Prostate gland (tissue), 2 donors: ENCODE measurements at regions not wholly inside any gene's neighbourhood (a gene's known extent, or its start where the extent isn't known, plus 50 kb on each side); places are given as distances from the start of the nearest gene placed in this dataset.

ENCODE experiments used
- DNase-seq: peaks from one replicate; pipeline ENCODE4 v3.0.0-alpha.2; 2019; ENCODE audit warnings: low spot score
- H3K27ac ChIP-seq, 2 donors: fragments of 200-600 bp; sonication (generic); 2 replicates each; pipeline ENCODE4 v1.5.1; 2017 to 2019
- H3K27me3 ChIP-seq: fragments of 200-600 bp; sonication (generic); replicated peaks from 2 replicates; pipeline ENCODE4 v1.5.1; 2019; ENCODE audit not compliant: insufficient read depth
- H3K36me3 ChIP-seq, 2 donors: fragments of 200-600 bp; sonication (generic); 1 replicate in 1 of 2; 2 replicates in 1 of 2; pipeline versions ENCODE4 v1.5.1 to v1.8.1; 2017 to 2019
- H3K4me1 ChIP-seq: fragments of 200-600 bp; sonication (generic); replicated peaks from 2 replicates; pipeline ENCODE4 v1.5.1; 2019
- H3K4me3 ChIP-seq, 2 donors: fragments of 200-600 bp; sonication (generic); 2 replicates each; pipeline ENCODE4 v1.5.1; 2017 to 2019
- H3K9me3 ChIP-seq: fragments of 200-600 bp; sonication (generic); 2 replicates; pipeline ENCODE4 v1.5.1; 2017
- POLR2A ChIP-seq: fragments of 450-650 bp; IDR thresholded peaks from one replicate; pipeline ENCODE4 v1.6.1; 2016; ENCODE audit warnings: antibody characterized with exemption, mild to moderate bottlenecking
- POLR2AphosphoS5 ChIP-seq: sonication (generic); formaldehyde crosslinking; IDR thresholded peaks from one replicate; pipeline ENCODE4 v1.6.1; 2017; ENCODE audit warnings: antibody characterized with exemption
- WGBS: methylation state at CpG from one replicate; pipeline ENCODE4 v1.1.5; 2018; 5-methylcytosine and 5-hydroxymethylcytosine counted together
- intact Hi-C: fragments of 100-400 bp; cut with DNase I; formaldehyde crosslinking; loops from one replicate; pipeline ENCODE4 v1.14.2; 2022
- TF ChIP-seq, protein P1 (sequence below), 4 experiments: fragments of 200-600 bp in 2 of 4; fragments of 450-650 bp in 2 of 4; sonication (generic) in 2 of 4; IDR thresholded peaks; 1 replicate in 3 of 4; 2 replicates in 1 of 4; pipeline ENCODE4 v1.5.1; 2016 to 2019; ENCODE audit warnings: antibody characterized with exemption in 4 of 4, mild to moderate bottlenecking in 2 of 4, moderate library complexity in 2 of 4

DNA sequence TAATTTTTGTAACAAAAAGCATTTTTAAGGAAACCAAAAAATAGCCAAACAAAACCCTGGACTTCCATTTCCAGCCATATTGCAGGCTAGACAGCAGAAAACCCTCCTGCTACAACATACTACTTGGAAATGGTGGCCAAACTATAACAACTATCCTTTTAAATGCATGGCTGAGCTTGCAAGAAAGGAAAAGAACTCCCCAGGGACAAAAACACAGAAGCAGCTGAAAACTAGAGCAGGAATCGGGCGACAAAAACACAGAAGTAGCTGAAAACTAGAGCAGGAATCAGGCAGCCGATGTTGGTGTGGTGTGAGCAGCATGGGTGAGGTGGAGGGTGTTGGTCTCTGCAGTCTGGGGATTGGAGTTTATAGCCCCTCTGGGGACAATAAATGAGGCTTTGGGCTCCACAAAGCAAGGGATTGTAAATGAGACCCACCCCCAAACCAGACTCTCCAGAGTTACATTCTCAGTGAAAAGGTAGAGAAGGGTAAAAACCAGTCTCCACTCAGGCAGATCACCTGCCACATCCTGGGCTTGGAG, 95.2 kb downstream of the C9orf50 start:
- no peaks in the 10 kb centered on the region for H3K36me3 ChIP-seq
- DNase-seq, result no peak
- 84% methylated on average over 3 of the region's 3 CpGs for WGBS

DNA sequence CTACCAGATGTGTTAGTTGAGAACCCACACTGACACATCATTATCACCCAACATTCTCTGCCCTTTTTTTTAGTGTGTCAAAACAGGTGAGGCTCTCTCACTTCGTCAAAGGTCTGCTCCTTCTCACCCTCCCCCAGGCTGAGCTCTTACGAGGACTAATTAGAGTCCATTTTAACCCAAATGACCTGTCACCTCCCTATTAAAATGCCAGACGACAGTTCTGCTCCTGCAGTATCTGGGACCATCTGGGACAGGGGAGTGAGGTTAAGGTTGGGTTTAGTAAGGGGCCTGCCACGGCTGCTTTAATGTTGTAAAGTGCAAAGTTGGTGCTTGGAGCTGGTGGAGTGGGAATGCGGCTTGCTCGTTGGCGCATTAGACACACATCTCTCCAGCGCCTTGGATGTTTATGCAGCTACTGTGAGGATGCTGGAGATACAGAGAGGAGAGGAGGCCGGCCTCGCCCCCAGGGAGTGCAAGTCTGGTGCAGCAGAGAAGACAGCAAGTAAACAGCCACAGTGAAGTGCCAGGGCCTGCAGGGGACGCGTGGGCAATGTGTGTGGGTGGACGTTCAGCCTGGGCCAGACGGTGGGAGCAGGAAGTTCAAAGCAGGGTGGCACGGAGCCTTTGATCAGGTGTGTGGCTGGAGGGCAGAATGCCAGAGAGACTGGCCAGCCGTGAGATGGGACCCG, 96.2 kb downstream of the C9orf50 start:
- intact Hi-C loops, result no loop called here
- Histone ChIP-seq H3K27me3 (no peaks in the 10 kb centered on the region), H3K36me3 (no peaks in the 10 kb centered on the region), H3K27ac (no peak overlapping the region), H3K4me1 (no peaks in the 10 kb centered on the region), H3K9me3 (no peaks in the 10 kb centered on the region), H3K4me3 (no peak overlapping the region)
- TF ChIP-seq POLR2AphosphoS5 (no peak), POLR2A (no peak)
- TF ChIP-seq, protein P1, sequence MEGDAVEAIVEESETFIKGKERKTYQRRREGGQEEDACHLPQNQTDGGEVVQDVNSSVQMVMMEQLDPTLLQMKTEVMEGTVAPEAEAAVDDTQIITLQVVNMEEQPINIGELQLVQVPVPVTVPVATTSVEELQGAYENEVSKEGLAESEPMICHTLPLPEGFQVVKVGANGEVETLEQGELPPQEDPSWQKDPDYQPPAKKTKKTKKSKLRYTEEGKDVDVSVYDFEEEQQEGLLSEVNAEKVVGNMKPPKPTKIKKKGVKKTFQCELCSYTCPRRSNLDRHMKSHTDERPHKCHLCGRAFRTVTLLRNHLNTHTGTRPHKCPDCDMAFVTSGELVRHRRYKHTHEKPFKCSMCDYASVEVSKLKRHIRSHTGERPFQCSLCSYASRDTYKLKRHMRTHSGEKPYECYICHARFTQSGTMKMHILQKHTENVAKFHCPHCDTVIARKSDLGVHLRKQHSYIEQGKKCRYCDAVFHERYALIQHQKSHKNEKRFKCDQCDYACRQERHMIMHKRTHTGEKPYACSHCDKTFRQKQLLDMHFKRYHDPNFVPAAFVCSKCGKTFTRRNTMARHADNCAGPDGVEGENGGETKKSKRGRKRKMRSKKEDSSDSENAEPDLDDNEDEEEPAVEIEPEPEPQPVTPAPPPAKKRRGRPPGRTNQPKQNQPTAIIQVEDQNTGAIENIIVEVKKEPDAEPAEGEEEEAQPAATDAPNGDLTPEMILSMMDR (IDR thresholded peaks at IDR 0.05), result no peak
- no peak for DNase-seq
- WGBS, result 59% methylated on average over 17 of the region's 17 CpGs

More for the DNA sequence above, 95.2 kb downstream of the C9orf50 start:
- Histone ChIP-seq H3K4me3 (no peak overlapping the region), H3K9me3 (no peaks in the 10 kb centered on the region), H3K27me3 (no peaks in the 10 kb centered on the region), H3K27ac (no peak overlapping the region), H3K4me1 (no peaks in the 10 kb centered on the region)
- no peak for TF ChIP-seq POLR2A
- TF ChIP-seq POLR2AphosphoS5, result no peak
- TF ChIP-seq, protein P1 (IDR thresholded peaks at IDR 0.05), result no peak
- intact Hi-C loops, result no loop called here

DNA sequence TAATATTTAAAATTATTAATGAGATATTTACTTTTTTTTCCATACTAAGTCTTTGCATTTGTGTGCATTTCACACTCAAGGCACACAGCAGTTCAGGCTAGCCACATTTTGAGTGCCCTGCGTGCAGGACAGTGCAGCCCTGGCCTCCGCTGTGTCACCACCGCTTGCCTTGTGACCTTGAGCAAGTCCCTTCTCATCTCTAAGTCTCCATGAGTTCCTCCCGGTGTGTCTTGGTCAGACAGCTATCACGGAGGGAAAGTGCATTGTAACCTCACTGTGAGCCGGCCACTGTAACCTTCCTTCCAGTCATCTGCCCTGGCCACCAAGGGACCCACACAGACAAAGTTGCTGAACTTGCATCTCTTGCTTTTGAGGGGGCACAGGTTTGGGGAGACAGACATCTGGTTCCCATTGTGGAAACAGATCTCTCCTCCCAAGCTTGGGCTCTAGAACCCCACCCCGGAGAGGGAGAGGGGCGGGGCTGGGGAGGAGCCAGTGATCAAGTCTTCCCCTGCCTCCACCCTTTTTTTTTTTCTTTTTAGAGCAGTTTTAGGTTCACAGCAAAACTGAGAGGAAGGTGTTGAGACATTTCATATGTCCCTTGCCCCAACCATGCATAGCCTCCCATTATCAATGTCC, 96.8 kb downstream of the C9orf50 start:
- intact Hi-C loops, result no loop called here
- H3K27ac ChIP-seq, result no peak overlapping the region

DNA sequence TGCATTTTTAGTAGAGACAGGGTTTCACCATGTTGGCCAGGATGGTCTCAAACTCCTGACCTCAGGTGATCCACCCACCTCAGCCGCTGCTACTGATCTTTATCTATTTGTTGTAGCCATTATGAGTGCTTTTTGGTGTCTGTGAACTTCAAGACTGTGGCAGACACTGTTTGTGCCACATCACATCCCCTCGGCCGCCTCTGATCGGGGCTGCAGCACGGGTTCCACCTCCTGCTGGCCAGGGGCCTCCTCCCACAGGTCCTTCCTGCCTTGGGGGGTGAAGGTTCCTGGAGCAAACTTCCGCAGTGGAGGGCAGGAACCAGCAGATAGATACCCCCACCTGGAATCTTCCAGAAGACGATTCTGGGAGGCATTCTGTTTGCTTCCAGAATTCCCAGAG, 98.5 kb downstream of the C9orf50 start:
- intact Hi-C loops, result no loop called here
- Histone ChIP-seq H3K4me1 (no peaks in the 10 kb centered on the region), H3K4me3 (no peak overlapping the region), H3K27me3 (no peaks in the 10 kb centered on the region), H3K27ac (no peak overlapping the region), H3K36me3 (no peaks in the 10 kb centered on the region), H3K9me3 (no peaks in the 10 kb centered on the region)
- DNase-seq, result no peak
- 78% methylated on average over 7 of the region's 7 CpGs for WGBS
- no peak for TF ChIP-seq POLR2AphosphoS5
- TF ChIP-seq, protein P1 (IDR thresholded peaks at IDR 0.05), result no peak
- no peak for TF ChIP-seq POLR2A

More for the DNA sequence above, 96.8 kb downstream of the C9orf50 start:
- Histone ChIP-seq H3K9me3 (no peaks in the 10 kb centered on the region), H3K27me3 (no peaks in the 10 kb centered on the region), H3K36me3 (no peaks in the 10 kb centered on the region), H3K4me3 (no peak overlapping the region), H3K4me1 (no peaks in the 10 kb centered on the region)
- 81% methylated on average over 8 of the region's 8 CpGs for WGBS
- TF ChIP-seq, protein P1 (IDR thresholded peaks at IDR 0.05), result no peak
- no peak for TF ChIP-seq POLR2AphosphoS5
- TF ChIP-seq POLR2A, result no peak
- no peak for DNase-seq

DNA sequence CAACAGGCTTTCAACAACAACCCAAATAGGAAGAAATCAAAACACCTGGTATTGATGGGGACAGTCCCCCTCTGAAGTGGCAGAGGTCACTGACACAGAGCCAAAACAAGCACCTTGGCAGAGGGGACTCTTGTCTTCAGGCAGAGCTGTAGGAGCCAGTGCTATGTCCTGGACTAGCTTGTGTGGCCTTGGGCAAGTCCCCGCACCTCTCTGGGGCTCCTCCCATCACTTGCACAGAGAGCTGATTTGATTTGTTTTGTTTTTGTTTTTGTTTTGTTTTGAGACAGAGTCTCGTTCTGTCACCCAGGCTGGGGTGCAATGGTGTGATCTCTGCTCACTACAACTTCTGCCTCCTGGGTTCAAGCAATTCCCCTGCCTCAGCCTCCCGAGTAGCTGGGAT, 100.8 kb downstream of the C9orf50 start:
- 94% methylated on average over 3 of the region's 3 CpGs for WGBS
- TF ChIP-seq POLR2AphosphoS5, result no peak
- TF ChIP-seq, protein P1 (IDR thresholded peaks at IDR 0.05), result no peak
- TF ChIP-seq POLR2A, result no peak

More for the DNA sequence above, 100.8 kb downstream of the C9orf50 start:
- Histone ChIP-seq H3K27me3 (no peaks in the 10 kb centered on the region), H3K27ac (no peak overlapping the region), H3K4me1 (no peaks in the 10 kb centered on the region), H3K9me3 (no peaks in the 10 kb centered on the region), H3K4me3 (no peak overlapping the region), H3K36me3 (no peaks in the 10 kb centered on the region)
- intact Hi-C loops, result no loop called here
- DNase-seq, result no peak
